HL-60 (cell line): ENCODE measurements at regions not wholly inside any gene's neighbourhood (a gene's known extent, or its start where the extent isn't known, plus 50 kb on each side); places are given as distances from the start of the nearest gene placed in this dataset.

Experiments
- DNase-seq, 2 experiments: peaks; one replicate each; pipeline ENCODE4 v3.0.0-alpha.2; 2010 to 2020; ENCODE audit warnings: low read depth in 1 of 2, low spot score in 1 of 2
- H3K27ac ChIP-seq: fragments of 250-450 bp; sonication (Bioruptor Pico); replicated peaks from 2 replicates; pipeline ENCODE4 v1.5.1; 2020; ENCODE audit warnings: mild to moderate bottlenecking, moderate library complexity
- H3K27me3 ChIP-seq: fragments of 250-450 bp; sonication (Bioruptor Pico); 2 replicates; pipeline ENCODE4 v1.5.1; 2021; ENCODE audit warnings: mild to moderate bottlenecking, moderate library complexity; ENCODE audit not compliant: insufficient read depth, poor library complexity, severe bottlenecking
- H3K4me3 ChIP-seq: replicated peaks from 2 replicates; pipeline ENCODE4 v1.5.1; 2011; ENCODE audit warnings: mild to moderate bottlenecking, control low read depth, low read length; ENCODE audit not compliant: insufficient read depth
- CTCF ChIP-seq: IDR thresholded peaks from one replicate; pipeline ENCODE4 v1.5.1; 2011; ENCODE audit warnings: low read length, control low read depth, inconsistent platforms; ENCODE audit not compliant: insufficient read depth
- GABPA ChIP-seq: IDR thresholded peaks from 2 replicates; pipeline ENCODE4 v1.6.1; 2012; ENCODE audit warnings: low read depth
- POLR2AphosphoS5 ChIP-seq: IDR thresholded peaks from 2 replicates; pipeline ENCODE4 v1.6.1; 2012; ENCODE audit warnings: low read depth
- REST ChIP-seq: IDR thresholded peaks from 2 replicates; pipeline ENCODE4 v1.6.1; 2012; ENCODE audit warnings: low read depth; ENCODE audit not compliant: insufficient replicate concordance
- SPI1 ChIP-seq: IDR thresholded peaks from 2 replicates; pipeline ENCODE4 v1.6.1; 2012; ENCODE audit warnings: low read depth, mild to moderate bottlenecking, borderline replicate concordance

GRCh38 chr12:115422845-115423545 is 739.0 kb upstream of the TBX3 start:
- no peak for DNase-seq
- Histone ChIP-seq H3K27ac (no peak overlapping the region), H3K27me3 (no peaks in the 10 kb centered on the region), H3K4me3 (no peak overlapping the region)
- TF ChIP-seq POLR2AphosphoS5: no peak
- no peak for TF ChIP-seq REST
- no peak for TF ChIP-seq CTCF
- no peak for TF ChIP-seq SPI1
- no peak for TF ChIP-seq GABPA

- Histone ChIP-seq H3K27ac (no peak overlapping the region), H3K4me3 (no peak overlapping the region), H3K27me3 (no peaks in the 10 kb centered on the region)
- no peak for DNase-seq
- TF ChIP-seq GABPA (no peak), CTCF (no peak)
Observed at GRCh38 chr12:115421796-115422709, 738.1 kb upstream of the TBX3 start.

GRCh38 chr12:115421350-115421749 is 737.4 kb upstream of the TBX3 start:
- Histone ChIP-seq H3K4me3 (no peak overlapping the region), H3K27ac (no peak overlapping the region), H3K27me3 (no peaks in the 10 kb centered on the region)
- TF ChIP-seq REST (no peak), CTCF (no peak), SPI1 (no peak)
- no peak for DNase-seq
